Mesenchymal stem cell (in vitro differentiated cells and primary cell): ENCODE measurements at regions not wholly inside any gene's neighbourhood (a gene's known extent, or its start where the extent isn't known, plus 50 kb on each side); places are given as distances from the start of the nearest gene placed in this dataset.

Experiments used
- DNase-seq: peaks from one replicate; pipeline ENCODE4 v3.0.0-alpha.2; 2013
- H2AFZ ChIP-seq: one replicate; pipeline ENCODE4 v1.6.1; 2013; ENCODE audit warnings: low read depth, mild to moderate bottlenecking, control low read depth, inconsistent platforms, low read length, moderate library complexity
- H2AK5ac ChIP-seq: 2 replicates; pipeline ENCODE4 v1.6.1; 2013; ENCODE audit warnings: low read length, moderate library complexity, mild to moderate bottlenecking, inconsistent platforms; ENCODE audit not compliant: severe bottlenecking
- H2BK120ac ChIP-seq: one replicate; pipeline ENCODE4 v1.6.1; 2013; ENCODE audit warnings: low read depth, mild to moderate bottlenecking, inconsistent platforms, low read length, moderate library complexity
- H2BK12ac ChIP-seq, 2 experiments: one replicate each; pipeline ENCODE4 v1.6.1; 2013; ENCODE audit warnings: inconsistent platforms in 2 of 2, low read length in 2 of 2, mild to moderate bottlenecking in 2 of 2, moderate library complexity in 2 of 2, control low read depth in 1 of 2
- H2BK15ac ChIP-seq: one replicate; pipeline ENCODE4 v1.6.1; 2013; ENCODE audit warnings: mild to moderate bottlenecking, low read depth, inconsistent platforms; ENCODE audit not compliant: poor library complexity, severe bottlenecking
- H2BK5ac ChIP-seq: 2 replicates; pipeline ENCODE4 v1.6.1; 2013; ENCODE audit warnings: low read depth, mild to moderate bottlenecking, low read length, control low read depth, inconsistent platforms; ENCODE audit not compliant: poor library complexity, severe bottlenecking
- H3K14ac ChIP-seq, 2 experiments: one replicate each; pipeline ENCODE4 v1.6.1; 2013; ENCODE audit warnings: inconsistent platforms in 2 of 2, low read length in 2 of 2, control low read depth in 1 of 2, mild to moderate bottlenecking in 1 of 2, moderate library complexity in 1 of 2
- H3K18ac ChIP-seq, 2 experiments: one replicate each; pipeline ENCODE4 v1.6.1; 2013; ENCODE audit warnings: inconsistent platforms in 2 of 2, low read length in 2 of 2, control low read depth in 1 of 2, low read depth in 1 of 2, mild to moderate bottlenecking in 1 of 2
- H3K23ac ChIP-seq, 2 experiments: one replicate each; pipeline ENCODE4 v1.6.1; 2013; ENCODE audit warnings: inconsistent platforms in 2 of 2, low read length in 2 of 2, mild to moderate bottlenecking in 2 of 2, moderate library complexity in 2 of 2, control low read depth in 1 of 2
- H3K27ac ChIP-seq: 2 replicates; pipeline ENCODE4 v1.5.1; 2013; ENCODE audit warnings: mild to moderate bottlenecking, moderate library complexity, low read length, control low read depth, inconsistent platforms; ENCODE audit not compliant: poor library complexity, severe bottlenecking
- H3K27me3 ChIP-seq, 2 experiments: 2 replicates each; pipeline versions ENCODE4 v1.6.1 to v1.7.0; 2013; ENCODE audit warnings: low read length in 2 of 2, mild to moderate bottlenecking in 2 of 2, moderate library complexity in 2 of 2, control low read depth in 1 of 2, inconsistent platforms in 1 of 2; ENCODE audit not compliant: control insufficient read depth in 1 of 2, insufficient read depth in 1 of 2
- H3K36me3 ChIP-seq, 2 experiments: 2 replicates each; pipeline versions ENCODE4 v1.6.1 to v1.7.0; 2013; ENCODE audit warnings: low read length in 2 of 2, control low read depth in 1 of 2, inconsistent platforms in 1 of 2, low read depth in 1 of 2, mild to moderate bottlenecking in 1 of 2; ENCODE audit not compliant: insufficient read depth in 2 of 2, control insufficient read depth in 1 of 2
- H3K4ac ChIP-seq, 2 experiments: one replicate each; pipeline ENCODE4 v1.6.1; 2013; ENCODE audit warnings: inconsistent platforms in 2 of 2, low read length in 2 of 2, mild to moderate bottlenecking in 2 of 2, moderate library complexity in 2 of 2, control low read depth in 1 of 2, low read depth in 1 of 2
- H3K4me1 ChIP-seq: 2 replicates; pipeline ENCODE4 v1.6.1; 2013; ENCODE audit warnings: low read depth, low read length, control low read depth; ENCODE audit not compliant: control insufficient read depth, insufficient read depth
- H3K4me2 ChIP-seq: 2 replicates; pipeline ENCODE4 v1.6.1; 2013; ENCODE audit warnings: low read length, mild to moderate bottlenecking, inconsistent platforms; ENCODE audit not compliant: poor library complexity, severe bottlenecking
- H3K4me3 ChIP-seq, 2 experiments: 2 replicates each; pipeline versions ENCODE4 v1.5.1 to v1.7.0; 2013; ENCODE audit warnings: low read length in 2 of 2, mild to moderate bottlenecking in 2 of 2, control low read depth in 1 of 2, low read depth in 1 of 2; ENCODE audit not compliant: insufficient read depth in 1 of 2
- H3K79me1 ChIP-seq: replicated peaks from 2 replicates; pipeline ENCODE4 v1.6.1; 2013; ENCODE audit warnings: mild to moderate bottlenecking, control low read depth, low read length, inconsistent platforms; ENCODE audit not compliant: poor library complexity, severe bottlenecking
- H3K9ac ChIP-seq: 2 replicates; pipeline ENCODE4 v1.7.0; 2013; ENCODE audit warnings: mild to moderate bottlenecking, low read length, moderate library complexity
- H3K9me3 ChIP-seq: 2 replicates; pipeline ENCODE4 v1.7.0; 2013; ENCODE audit warnings: mild to moderate bottlenecking, low read length; ENCODE audit not compliant: control insufficient read depth
- H4K8ac ChIP-seq: one replicate; pipeline ENCODE4 v1.6.1; 2013; ENCODE audit warnings: inconsistent platforms, mild to moderate bottlenecking, low read length, moderate library complexity
- H4K91ac ChIP-seq: one replicate; pipeline ENCODE4 v1.6.1; 2013; ENCODE audit warnings: mild to moderate bottlenecking, low read length, inconsistent platforms
- WGBS: methylation state at CpG from one replicate; pipeline ENCODE4 v1.1.7; 2013; ENCODE audit warnings: mixed read lengths; 5-methylcytosine and 5-hydroxymethylcytosine counted together

- DNase-seq, result no peak
- H3K23ac ChIP-seq, result no peak overlapping the region
- H2BK5ac ChIP-seq, result no peak overlapping the region
- no peak overlapping the region for H3K4me2 ChIP-seq
- no peaks in the 10 kb centered on the region for H3K9me3 ChIP-seq
- H3K27ac ChIP-seq, result no peak overlapping the region
- no peak overlapping the region for H2AFZ ChIP-seq
- H3K18ac ChIP-seq, result no peak overlapping the region
- no peak overlapping the region for H3K4me3 ChIP-seq
- no peaks in the 10 kb centered on the region for H3K4me1 ChIP-seq
- H3K9ac ChIP-seq, result no peak overlapping the region
- H3K4ac ChIP-seq, result no peak overlapping the region
- no peaks in the 10 kb centered on the region for H3K79me1 ChIP-seq
- H3K36me3 ChIP-seq, result no peaks in the 10 kb centered on the region
- no peak overlapping the region for H2BK120ac ChIP-seq
- H2BK15ac ChIP-seq, result no peak overlapping the region
- H3K14ac ChIP-seq, result no peak overlapping the region
- H4K91ac ChIP-seq, result no peak overlapping the region
- peaks cover 0 to 4% of the 10 kb centered on the region in 2 experiments for H3K27me3 ChIP-seq
- H2BK12ac ChIP-seq, result no peak overlapping the region
- WGBS, result 99% methylated on average over 3 of the region's 3 CpGs
- no peak overlapping the region for H4K8ac ChIP-seq
- H2AK5ac ChIP-seq, result no peak overlapping the region
Observed at GRCh38 chr5:68592351-68592750, 376.8 kb downstream of the PIK3R1 start.

GRCh38 chr5:68593211-68593671, 377.7 kb downstream of the PIK3R1 start:
- no peak for DNase-seq
- Histone ChIP-seq H3K18ac (no peak overlapping the region), H2BK15ac (no peak overlapping the region), H3K4me1 (no peaks in the 10 kb centered on the region), H3K4me2 (no peak overlapping the region), H3K27me3 (peaks cover 0 to 4% of the 10 kb centered on the region in 2 experiments), H4K8ac (no peak overlapping the region), H2AFZ (no peak overlapping the region), H3K9me3 (no peaks in the 10 kb centered on the region), H2BK12ac (no peak overlapping the region), H3K36me3 (no peaks in the 10 kb centered on the region), H3K27ac (no peak overlapping the region), H3K4ac (no peak overlapping the region), H3K79me1 (no peaks in the 10 kb centered on the region), H3K4me3 (no peak overlapping the region), H2BK5ac (no peak overlapping the region), H2AK5ac (no peak overlapping the region), H4K91ac (no peak overlapping the region), H3K14ac (no peak overlapping the region), H3K9ac (no peak overlapping the region), H3K23ac (no peak overlapping the region), H2BK120ac (no peak overlapping the region)
- 93% methylated on average over 4 of the region's 5 CpGs for WGBS

GRCh38 chr5:68612972-68613371, 397.4 kb downstream of the PIK3R1 start:
- no peak overlapping the region for H3K18ac ChIP-seq
- H3K4me2 ChIP-seq, result no peak overlapping the region
- no peak overlapping the region for H2BK15ac ChIP-seq

GRCh38 chr5:68618501-68618900, 402.9 kb downstream of the PIK3R1 start:
- Histone ChIP-seq H3K14ac (no peak overlapping the region), H2BK5ac (no peak overlapping the region), H3K4me2 (no peak overlapping the region), H2AK5ac (no peak overlapping the region), H3K36me3 (no peaks in the 10 kb centered on the region), H3K4me1 (no peaks in the 10 kb centered on the region), H3K4me3 (no peak overlapping the region), H3K23ac (no peak overlapping the region), H2BK120ac (no peak overlapping the region), H3K9ac (no peak overlapping the region), H4K91ac (no peak overlapping the region), H3K4ac (no peak overlapping the region), H4K8ac (no peak overlapping the region), H2AFZ (no peak overlapping the region), H3K79me1 (no peaks in the 10 kb centered on the region), H2BK15ac (no peak overlapping the region), H3K27ac (no peak overlapping the region), H3K27me3 (peaks cover 4 to 5% of the 10 kb centered on the region in 2 experiments), H3K18ac (no peak overlapping the region), H3K9me3 (no peaks in the 10 kb centered on the region), H2BK12ac (no peak overlapping the region)
- 87% methylated on average over 2 of the region's 2 CpGs for WGBS
- DNase-seq, result no peak

More at GRCh38 chr5:68612972-68613371, 397.4 kb downstream of the PIK3R1 start:
- no peak overlapping the region for H2BK12ac ChIP-seq
- no peaks in the 10 kb centered on the region for H3K27me3 ChIP-seq
- H2BK5ac ChIP-seq, result no peak overlapping the region
- no peak overlapping the region for H3K9ac ChIP-seq
- no peak overlapping the region for H3K27ac ChIP-seq
- no peaks in the 10 kb centered on the region for H3K4me1 ChIP-seq
- H2AK5ac ChIP-seq, result no peak overlapping the region
- H2BK120ac ChIP-seq, result no peak overlapping the region
- 82% methylated on average over 1 of the region's 1 CpG for WGBS
- no peak overlapping the region for H3K4me3 ChIP-seq
- no peaks in the 10 kb centered on the region for H3K36me3 ChIP-seq
- H3K23ac ChIP-seq, result no peak overlapping the region
- H3K9me3 ChIP-seq, result peaks cover 30% of the 10 kb centered on the region
- no peak overlapping the region for H3K14ac ChIP-seq
- no peak for DNase-seq
- no peak overlapping the region for H2AFZ ChIP-seq
- H4K8ac ChIP-seq, result no peak overlapping the region
- H3K79me1 ChIP-seq, result no peaks in the 10 kb centered on the region
- H3K4ac ChIP-seq, result no peak overlapping the region
- H4K91ac ChIP-seq, result no peak overlapping the region
